Skeletal muscle satellite cell (primary cell): ENCODE measurements at regions not wholly inside any gene's neighbourhood (a gene's known extent, or its start where the extent isn't known, plus 50 kb on each side); places are given as distances from the start of the nearest gene placed in this dataset.

Experiments
- H3K27me3 ChIP-seq: 2 replicates; pipeline ENCODE4 v1.7.0; 2013; ENCODE audit warnings: low read length; ENCODE audit not compliant: control insufficient read depth, insufficient read depth
- H3K36me3 ChIP-seq: 2 replicates; pipeline ENCODE4 v1.7.0; 2013; ENCODE audit warnings: mild to moderate bottlenecking, control low read depth, low read length; ENCODE audit not compliant: insufficient read depth
- H3K4me1 ChIP-seq: 2 replicates; pipeline ENCODE4 v1.7.0; 2013; ENCODE audit warnings: low read length; ENCODE audit not compliant: control insufficient read depth, insufficient read depth
- H3K4me2 ChIP-seq: 2 replicates; pipeline ENCODE4 v1.7.0; 2013; ENCODE audit warnings: mild to moderate bottlenecking, low read length
- H3K4me3 ChIP-seq: 2 replicates; pipeline ENCODE4 v1.7.0; 2013; ENCODE audit warnings: low read length
- H3K9ac ChIP-seq: 2 replicates; pipeline ENCODE4 v1.7.0; 2013; ENCODE audit warnings: mild to moderate bottlenecking, low read depth, low read length, moderate library complexity
- H3K9me3 ChIP-seq: replicated peaks from 2 replicates; pipeline ENCODE4 v1.7.0; 2013; ENCODE audit warnings: mild to moderate bottlenecking, control low read depth, low read length

GRCh38 chr2:223414646-223415045, 187.5 kb downstream of the SCG2 start:
- no peak overlapping the region for H3K4me2 ChIP-seq
- no peaks in the 10 kb centered on the region for H3K9me3 ChIP-seq
- no peak overlapping the region for H3K4me3 ChIP-seq
- H3K27me3 ChIP-seq = no peaks in the 10 kb centered on the region
- no peak overlapping the region for H3K9ac ChIP-seq
- H3K4me1 ChIP-seq = no peaks in the 10 kb centered on the region
- no peaks in the 10 kb centered on the region for H3K36me3 ChIP-seq

GRCh38 chr2:223415071-223415470, 187.1 kb downstream of the SCG2 start:
- H3K4me3 ChIP-seq = no peak overlapping the region
- no peak overlapping the region for H3K9ac ChIP-seq
- H3K4me1 ChIP-seq = no peaks in the 10 kb centered on the region
- H3K27me3 ChIP-seq = no peaks in the 10 kb centered on the region
- no peak overlapping the region for H3K4me2 ChIP-seq
- H3K9me3 ChIP-seq = no peaks in the 10 kb centered on the region
- no peaks in the 10 kb centered on the region for H3K36me3 ChIP-seq

DNA sequence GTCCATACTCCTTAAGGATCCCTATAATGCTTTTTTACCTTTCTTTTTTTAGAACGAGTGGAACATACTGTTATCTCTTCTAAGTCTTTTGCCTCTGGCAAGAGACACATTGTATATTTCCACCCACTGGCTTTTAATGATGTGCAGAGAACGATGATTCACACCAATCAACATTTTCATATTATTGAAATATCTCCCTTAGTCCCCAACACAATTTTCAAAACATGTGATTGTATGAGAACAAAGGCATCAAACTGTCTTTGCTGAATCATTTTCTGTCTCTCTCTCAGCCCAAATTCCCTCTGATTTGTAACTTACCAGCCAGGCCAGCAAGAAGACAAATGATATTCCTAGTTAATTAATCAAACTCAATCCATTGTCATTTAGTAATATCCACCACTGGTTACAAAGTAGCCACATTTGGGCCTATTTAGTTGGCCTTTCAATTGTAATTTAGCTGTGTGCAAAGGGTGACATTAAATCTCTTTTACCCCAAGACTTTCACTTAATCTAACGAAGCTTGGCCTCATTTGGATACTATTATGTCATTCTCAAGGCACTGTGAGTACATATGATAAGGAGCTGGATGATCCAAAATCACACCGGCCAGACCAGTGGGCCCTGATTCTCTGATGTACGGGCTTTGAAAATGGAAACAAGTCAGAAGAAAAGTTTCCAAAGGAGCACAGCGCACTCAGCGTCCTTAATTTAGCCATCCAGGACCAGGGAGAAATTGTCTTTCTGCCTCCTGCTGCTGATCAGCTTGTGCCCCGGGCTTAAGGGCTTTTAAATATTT, 185.1 kb downstream of the SCG2 start:
- Histone ChIP-seq H3K27me3 (no peaks in the 10 kb centered on the region), H3K9ac (no peak overlapping the region), H3K4me3 (no peak overlapping the region), H3K4me1 (no peaks in the 10 kb centered on the region), H3K4me2 (no peak overlapping the region), H3K36me3 (no peaks in the 10 kb centered on the region), H3K9me3 (no peaks in the 10 kb centered on the region)

DNA sequence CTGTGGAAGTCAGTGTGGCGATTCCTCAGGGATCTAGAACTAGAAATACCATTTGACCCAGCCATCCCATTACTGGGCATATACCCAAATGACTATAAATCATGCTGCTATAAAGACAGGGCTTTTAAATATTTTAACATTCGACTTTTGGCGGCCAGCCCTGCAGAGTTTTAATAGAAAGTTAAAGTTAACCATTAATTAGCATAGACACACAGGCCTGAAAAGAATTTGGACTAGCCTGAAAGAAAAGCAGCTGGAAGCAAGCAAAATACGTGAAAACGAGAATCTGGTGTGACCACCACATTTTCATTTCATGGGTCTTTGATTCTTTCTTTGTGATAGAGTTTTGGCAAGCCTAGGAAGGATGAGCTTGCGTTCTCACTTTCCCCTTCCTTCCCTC, 184.0 kb downstream of the SCG2 start:
- Histone ChIP-seq H3K4me2 (no peak overlapping the region), H3K36me3 (no peaks in the 10 kb centered on the region), H3K27me3 (no peaks in the 10 kb centered on the region), H3K9me3 (no peaks in the 10 kb centered on the region), H3K4me3 (no peak overlapping the region), H3K9ac (no peak overlapping the region), H3K4me1 (no peaks in the 10 kb centered on the region)

- Histone ChIP-seq H3K4me1 (no peaks in the 10 kb centered on the region), H3K4me3 (no peak overlapping the region), H3K27me3 (no peaks in the 10 kb centered on the region), H3K4me2 (no peak overlapping the region), H3K9ac (no peak overlapping the region), H3K36me3 (no peaks in the 10 kb centered on the region), H3K9me3 (no peaks in the 10 kb centered on the region)
Observed at GRCh38 chr2:223418604-223419199, 183.5 kb downstream of the SCG2 start.

DNA sequence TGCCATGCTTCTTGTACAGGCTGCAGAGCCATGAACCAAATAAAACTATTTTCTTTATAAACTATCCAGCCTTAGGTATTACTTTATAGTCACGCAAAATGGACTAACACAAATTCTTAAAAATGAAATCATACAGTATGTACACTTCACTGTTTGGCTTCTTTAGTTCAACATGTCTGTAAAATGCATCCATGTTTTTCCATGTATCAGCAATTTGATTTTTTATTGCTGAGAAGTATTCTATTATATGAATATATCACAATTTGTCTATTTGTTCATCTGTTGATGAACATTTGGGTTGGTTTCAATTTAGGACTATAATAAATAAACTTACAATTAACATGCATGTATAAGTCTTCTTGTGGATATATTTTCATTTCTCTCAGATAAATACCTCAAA, 182.1 kb downstream of the SCG2 start:
- H3K4me2 ChIP-seq = no peak overlapping the region
- no peaks in the 10 kb centered on the region for H3K36me3 ChIP-seq
- H3K27me3 ChIP-seq = no peaks in the 10 kb centered on the region
- no peak overlapping the region for H3K9ac ChIP-seq
- H3K4me3 ChIP-seq = no peak overlapping the region
- no peaks in the 10 kb centered on the region for H3K9me3 ChIP-seq
- no peaks in the 10 kb centered on the region for H3K4me1 ChIP-seq

DNA sequence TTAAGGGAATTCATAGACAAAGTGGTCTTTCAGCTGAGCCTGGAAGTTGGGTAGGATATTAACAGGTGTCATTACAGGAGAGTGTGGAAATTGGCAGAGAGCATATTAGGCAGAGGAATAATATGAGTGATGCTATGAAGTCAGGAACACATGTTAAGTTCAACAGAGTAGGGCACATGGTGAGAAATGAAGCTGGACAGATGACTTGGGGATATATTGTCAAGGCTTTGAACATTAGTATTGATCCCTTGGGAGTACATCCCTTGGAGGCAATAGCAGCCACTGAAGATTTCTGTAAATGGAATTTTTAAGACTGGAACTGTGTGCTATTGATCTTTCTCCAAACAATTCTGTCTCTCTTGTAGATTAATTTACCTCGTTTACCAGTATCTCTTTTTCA, 170.7 kb downstream of the SCG2 start:
- Histone ChIP-seq H3K4me1 (no peaks in the 10 kb centered on the region), H3K9ac (no peak overlapping the region), H3K27me3 (no peaks in the 10 kb centered on the region), H3K4me3 (no peak overlapping the region), H3K4me2 (no peak overlapping the region), H3K36me3 (no peaks in the 10 kb centered on the region), H3K9me3 (no peaks in the 10 kb centered on the region)

GRCh38 chr2:223433461-223433860, 168.7 kb downstream of the SCG2 start:
- H3K4me3 ChIP-seq = no peak overlapping the region
- no peaks in the 10 kb centered on the region for H3K36me3 ChIP-seq
- H3K9ac ChIP-seq = no peak overlapping the region
- no peaks in the 10 kb centered on the region for H3K27me3 ChIP-seq
- no peaks in the 10 kb centered on the region for H3K4me1 ChIP-seq
- no peak overlapping the region for H3K4me2 ChIP-seq
- no peaks in the 10 kb centered on the region for H3K9me3 ChIP-seq

DNA sequence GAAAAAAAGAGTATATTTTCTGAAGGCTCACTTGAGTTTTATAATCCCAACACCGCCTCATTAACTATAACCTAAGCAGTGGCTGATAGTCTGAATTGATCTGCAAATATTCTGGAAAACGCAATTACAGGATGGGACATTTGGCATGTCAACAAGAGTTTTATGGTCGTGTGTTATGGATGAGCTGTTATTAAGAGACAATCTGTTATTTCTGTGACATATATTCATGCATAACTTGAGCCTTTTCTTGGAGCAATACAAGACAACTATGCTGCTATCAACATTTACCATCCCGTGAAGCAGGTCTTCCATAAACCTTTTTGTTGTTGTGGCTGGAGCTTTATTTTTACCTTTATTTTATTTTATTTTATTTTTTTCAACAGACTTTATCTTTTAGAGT, 164.4 kb downstream of the SCG2 start:
- no peaks in the 10 kb centered on the region for H3K9me3 ChIP-seq
- H3K36me3 ChIP-seq = no peaks in the 10 kb centered on the region
- H3K4me3 ChIP-seq = no peak overlapping the region
- no peaks in the 10 kb centered on the region for H3K27me3 ChIP-seq
- H3K9ac ChIP-seq = no peak overlapping the region
- no peaks in the 10 kb centered on the region for H3K4me1 ChIP-seq
- no peak overlapping the region for H3K4me2 ChIP-seq

GRCh38 chr2:223439184-223439583, 163.0 kb downstream of the SCG2 start:
- Histone ChIP-seq H3K36me3 (no peaks in the 10 kb centered on the region), H3K4me1 (no peaks in the 10 kb centered on the region), H3K27me3 (peaks cover 3% of the 10 kb centered on the region), H3K4me3 (no peak overlapping the region), H3K4me2 (no peak overlapping the region), H3K9ac (no peak overlapping the region), H3K9me3 (no peaks in the 10 kb centered on the region)

DNA sequence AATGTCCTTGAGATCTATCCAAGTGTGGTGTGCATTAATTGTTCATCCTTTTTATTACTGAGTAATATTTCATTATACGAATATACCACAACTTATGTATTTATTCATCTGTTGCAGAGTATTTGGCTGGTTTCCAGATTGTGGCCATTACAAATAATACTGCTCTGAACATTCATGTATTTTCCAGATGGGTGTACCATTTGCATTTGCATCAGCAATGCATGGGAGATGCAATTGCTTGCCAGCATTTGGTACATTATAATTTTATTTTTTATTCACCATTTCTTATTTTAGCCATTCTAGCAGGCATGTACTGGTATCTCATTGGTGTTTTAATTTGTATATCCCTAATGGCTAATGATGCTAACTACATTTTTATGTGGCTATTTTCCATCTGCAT, 162.4 kb downstream of the SCG2 start:
- Histone ChIP-seq H3K27me3 (peaks cover 3% of the 10 kb centered on the region), H3K4me2 (no peak overlapping the region), H3K9me3 (no peaks in the 10 kb centered on the region), H3K4me1 (no peaks in the 10 kb centered on the region), H3K4me3 (no peak overlapping the region), H3K36me3 (no peaks in the 10 kb centered on the region), H3K9ac (no peak overlapping the region)

- Histone ChIP-seq H3K4me1 (no peaks in the 10 kb centered on the region), H3K9me3 (no peaks in the 10 kb centered on the region), H3K4me2 (no peak overlapping the region), H3K36me3 (no peaks in the 10 kb centered on the region), H3K9ac (no peak overlapping the region), H3K4me3 (no peak overlapping the region), H3K27me3 (peaks cover 3% of the 10 kb centered on the region)
Observed at GRCh38 chr2:223442847-223443246, 159.3 kb downstream of the SCG2 start.
